Loucy (cell line): ENCODE measurements at regions not wholly inside any gene's neighbourhood (a gene's known extent, or its start where the extent isn't known, plus 50 kb on each side); places are given as distances from the start of the nearest gene placed in this dataset.

Experiments
- CTCF ChIP-seq: fragments of 200-600 bp; sonication (generic); conservative IDR thresholded peaks from 2 replicates; pipeline ENCODE4 v1.5.1; 2014; ENCODE audit warnings: mild to moderate bottlenecking, antibody characterized with exemption, low read length
- EZH2phosphoT487 ChIP-seq: fragments of 200-600 bp; IDR thresholded peaks from 2 replicates; pipeline ENCODE4 v1.6.1; 2018; ENCODE audit warnings: antibody characterized with exemption, mild to moderate bottlenecking, moderate library complexity, borderline replicate concordance

GRCh38 chr4:177638871-177639270, 196.6 kb upstream of the AGA start:
- no peak for TF ChIP-seq CTCF
- no peak for TF ChIP-seq EZH2phosphoT487
